Loucy (cell line): ENCODE measurements at regions not wholly inside any gene's neighbourhood (a gene's known extent, or its start where the extent isn't known, plus 50 kb on each side); places are given as distances from the start of the nearest gene placed in this dataset.

ENCODE experiments used
- CTCF ChIP-seq: fragments of 200-600 bp; sonication (generic); conservative IDR thresholded peaks from 2 replicates; pipeline ENCODE4 v1.5.1; 2014; ENCODE audit warnings: mild to moderate bottlenecking, antibody characterized with exemption, low read length
- EZH2phosphoT487 ChIP-seq: fragments of 200-600 bp; IDR thresholded peaks from 2 replicates; pipeline ENCODE4 v1.6.1; 2018; ENCODE audit warnings: antibody characterized with exemption, mild to moderate bottlenecking, moderate library complexity, borderline replicate concordance

DNA sequence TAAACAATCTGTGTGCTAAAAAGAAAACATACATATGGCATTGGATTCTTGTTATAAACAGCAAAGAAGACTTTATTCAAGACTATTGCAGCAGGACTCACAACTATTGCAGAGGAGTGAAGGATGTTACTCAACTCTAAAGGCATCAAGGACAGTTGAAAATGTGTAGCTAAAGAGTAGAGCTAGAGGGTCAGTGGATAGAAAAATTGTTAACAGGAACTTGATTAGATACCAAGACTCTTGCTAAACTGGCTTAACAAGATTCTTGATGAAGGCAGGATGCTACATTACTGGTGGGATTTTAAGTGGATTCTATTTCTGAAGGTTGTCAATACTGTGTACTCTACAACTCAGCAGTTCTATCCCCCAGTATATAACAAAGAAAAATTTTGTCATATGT, 1183.3 kb downstream of the SLITRK1 start:
- TF ChIP-seq CTCF (no peak), EZH2phosphoT487 (no peak)
